Activated T-cell treated with anti-CD3 and anti-CD28 coated beads, Interleukin-2, amount 50 U/mL, for 24 hours (primary cell): ENCODE measurements at regions not wholly inside any gene's neighbourhood (a gene's known extent, or its start where the extent isn't known, plus 50 kb on each side); places are given as distances from the start of the nearest gene placed in this dataset.
"Not testable (repeated sequence)": the region's sequence is repeated elsewhere in the genome, so short reads cannot be mapped to it uniquely, and the experiment has no call there.

ENCODE experiments used
- DNase-seq: peaks from one replicate; pipeline ENCODE4 v3.0.0-alpha.2; 2020
- H3K27ac Mint-ChIP-seq: 2 replicates; pipeline ENCODE4 v1.8.0; 2020; ENCODE audit warnings: mild to moderate bottlenecking, mixed read lengths
- H3K27me3 Mint-ChIP-seq: 2 replicates; pipeline ENCODE4 v1.8.0; 2020; ENCODE audit warnings: mixed read lengths
- H3K36me3 Mint-ChIP-seq: 2 replicates; pipeline ENCODE4 v1.8.0; 2020; ENCODE audit warnings: low read depth, mixed read lengths
- H3K4me1 Mint-ChIP-seq: 2 replicates; pipeline ENCODE4 v1.8.0; 2020; ENCODE audit warnings: low read depth, mixed read lengths
- H3K4me3 Mint-ChIP-seq: 2 replicates; pipeline ENCODE4 v1.8.0; 2020; ENCODE audit warnings: mild to moderate bottlenecking, moderate library complexity, mixed read lengths
- H3K9me3 Mint-ChIP-seq: 2 replicates; pipeline ENCODE4 v1.8.0; 2020; ENCODE audit warnings: mixed read lengths

DNA sequence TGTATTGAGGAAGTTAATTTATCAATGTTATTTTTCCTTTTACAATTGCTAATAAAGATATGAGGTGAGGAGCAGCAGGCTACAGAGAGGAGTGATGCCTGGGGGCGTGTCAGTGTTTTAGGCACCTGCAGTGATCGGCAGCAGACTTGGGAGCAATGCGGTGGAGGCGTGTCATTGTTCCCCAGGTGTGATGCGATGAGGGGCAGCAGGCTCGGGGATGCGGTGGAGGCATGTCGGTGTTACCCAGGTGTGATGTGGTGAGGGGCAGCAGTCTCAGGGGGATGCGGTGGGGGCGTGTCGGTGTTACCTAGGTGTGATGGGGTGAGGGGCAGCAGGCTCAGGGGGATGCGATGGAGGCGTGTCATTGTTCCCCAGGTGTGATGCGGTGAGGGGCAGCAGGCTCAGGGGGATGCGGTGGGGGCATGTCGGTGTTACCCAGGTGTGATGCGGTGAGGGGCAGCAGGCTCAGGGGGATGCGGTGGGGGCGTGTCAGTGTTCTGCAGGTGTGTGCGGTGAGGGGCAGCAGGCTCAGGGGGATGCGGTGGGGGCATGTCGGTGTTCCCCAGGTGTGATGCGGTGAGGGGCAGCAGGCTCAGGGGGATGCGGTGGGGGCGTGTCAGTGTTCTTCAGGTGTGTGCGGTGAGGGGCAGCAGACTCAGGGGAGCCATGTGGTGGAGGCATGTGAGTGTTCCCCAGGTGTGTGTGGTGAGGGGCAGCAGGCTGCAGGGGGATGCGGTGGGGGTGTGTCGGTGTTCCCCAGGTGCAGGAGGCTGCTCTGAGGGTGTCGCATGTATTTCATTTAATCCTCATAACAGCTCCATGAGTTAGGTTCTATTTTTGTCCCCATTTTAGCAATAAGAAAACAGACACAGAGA lies 186.2 kb upstream of the GOLGA6L22 start:
- DNase-seq, H3K9me3 Mint-ChIP-seq, H3K27ac Mint-ChIP-seq, H3K36me3 Mint-ChIP-seq, H3K27me3 Mint-ChIP-seq, H3K4me3 Mint-ChIP-seq, H3K4me1 Mint-ChIP-seq: not testable (repeated sequence)

DNA sequence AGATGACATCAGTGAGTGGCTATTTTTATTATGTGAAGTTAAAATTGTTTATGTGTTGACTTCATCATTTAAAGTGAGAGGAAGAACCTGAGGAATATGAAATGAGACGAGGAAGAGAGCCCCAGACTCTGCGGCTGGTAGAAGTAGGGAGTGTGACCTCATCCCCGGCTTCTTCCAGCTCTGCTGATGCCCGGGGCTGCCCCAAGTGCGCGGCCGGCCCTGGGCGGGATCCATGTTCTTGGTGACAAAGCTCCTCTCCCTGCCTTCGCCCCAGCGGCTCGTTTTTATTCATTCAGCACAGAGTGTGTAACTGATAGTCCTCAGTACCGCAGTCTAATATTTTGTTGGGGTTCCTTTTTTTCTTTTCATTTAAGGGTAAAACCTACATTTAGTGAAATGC lies 185.5 kb upstream of the GOLGA6L22 start:
- H3K9me3 Mint-ChIP-seq, H3K36me3 Mint-ChIP-seq, H3K27ac Mint-ChIP-seq, DNase-seq, H3K27me3 Mint-ChIP-seq, H3K4me1 Mint-ChIP-seq, H3K4me3 Mint-ChIP-seq: not testable (repeated sequence)

- not testable (repeated sequence) for H3K4me3 Mint-ChIP-seq, H3K27ac Mint-ChIP-seq, H3K36me3 Mint-ChIP-seq, H3K4me1 Mint-ChIP-seq, H3K27me3 Mint-ChIP-seq, H3K9me3 Mint-ChIP-seq, DNase-seq
These were observed 184.3 kb upstream of the GOLGA6L22 start for GRCh38 chr15:22274376-22274775.

GRCh38 chr15:22280770-22281169 lies 177.9 kb upstream of the GOLGA6L22 start:
- not testable (repeated sequence) for H3K9me3 Mint-ChIP-seq, H3K4me1 Mint-ChIP-seq, H3K4me3 Mint-ChIP-seq, H3K36me3 Mint-ChIP-seq, H3K27ac Mint-ChIP-seq, DNase-seq
- H3K27me3 Mint-ChIP-seq = peaks cover 12% of the 10 kb centered on the region

DNA sequence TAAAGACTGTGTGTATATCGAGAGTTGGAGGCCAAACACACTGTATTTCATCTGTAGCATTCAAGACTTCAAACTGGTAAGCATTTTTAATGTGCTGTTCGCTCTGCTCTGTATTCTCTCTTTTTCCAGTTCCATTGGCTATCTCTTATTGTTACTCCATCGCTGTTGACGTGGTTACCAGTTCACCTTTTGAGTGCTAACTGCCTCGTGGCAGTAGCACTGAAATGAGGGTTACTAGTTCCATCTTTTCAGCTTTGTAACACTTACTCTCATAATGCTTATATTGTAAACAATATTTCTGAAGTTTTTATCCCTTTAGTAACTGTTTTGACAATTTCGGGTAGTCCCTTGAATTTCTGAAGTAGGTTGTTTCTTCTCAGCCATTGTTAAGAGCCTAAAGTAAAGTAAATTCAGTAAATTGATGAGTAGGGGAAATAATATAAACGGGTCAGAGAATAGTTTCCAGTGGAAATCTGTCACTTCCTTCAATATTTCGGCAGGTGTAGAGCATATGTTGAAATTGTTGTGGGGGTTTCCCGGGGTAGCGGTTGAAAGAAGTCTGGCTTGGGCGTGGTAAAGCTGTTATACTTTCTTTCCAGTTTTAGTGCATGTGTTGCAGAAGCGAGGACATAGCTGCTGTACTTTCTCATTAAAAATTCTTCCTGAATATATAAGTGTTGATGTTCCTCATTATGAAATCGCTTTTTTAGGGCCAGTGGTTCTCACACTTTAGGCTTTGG lies 175.7 kb upstream of the GOLGA6L22 start:
- not testable (repeated sequence) for H3K36me3 Mint-ChIP-seq, DNase-seq, H3K9me3 Mint-ChIP-seq, H3K4me3 Mint-ChIP-seq, H3K4me1 Mint-ChIP-seq
- Mint-ChIP-seq H3K27me3 (peaks cover 12% of the 10 kb centered on the region), H3K27ac (peak overlapping the region; percentile 2)

- not testable (repeated sequence) for H3K4me3 Mint-ChIP-seq, H3K4me1 Mint-ChIP-seq, H3K9me3 Mint-ChIP-seq, H3K36me3 Mint-ChIP-seq, H3K27ac Mint-ChIP-seq, DNase-seq
- peaks cover 12% of the 10 kb centered on the region for H3K27me3 Mint-ChIP-seq
These were observed 173.8 kb upstream of the GOLGA6L22 start for GRCh38 chr15:22284795-22285420.

DNA sequence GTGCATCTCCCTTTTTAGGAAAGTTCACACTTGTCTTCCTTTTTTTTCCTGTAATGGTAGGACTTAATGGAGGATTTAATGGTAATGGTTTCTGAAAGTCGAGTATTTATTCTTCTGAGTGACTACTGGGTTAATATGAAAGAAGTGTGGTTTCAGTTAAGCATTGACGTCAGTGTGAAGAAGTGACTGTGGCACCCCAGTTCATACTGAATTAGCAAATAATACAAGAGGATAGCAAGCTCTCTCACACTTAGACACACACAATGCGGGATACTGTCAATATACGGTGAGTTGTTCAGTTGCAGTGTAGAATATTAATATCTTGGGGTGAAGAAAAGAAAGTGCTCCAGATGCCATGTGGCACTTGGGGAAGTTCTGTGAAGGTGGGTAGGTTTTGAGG lies 167.6 kb upstream of the GOLGA6L22 start:
- not testable (repeated sequence) for H3K27me3 Mint-ChIP-seq

GRCh38 chr15:22303112-22303511 lies 155.6 kb upstream of the GOLGA6L22 start:
- H3K27ac Mint-ChIP-seq, H3K36me3 Mint-ChIP-seq, H3K4me1 Mint-ChIP-seq, H3K4me3 Mint-ChIP-seq, DNase-seq, H3K9me3 Mint-ChIP-seq: not testable (repeated sequence)
- H3K27me3 Mint-ChIP-seq = peaks cover 14% of the 10 kb centered on the region

More for the DNA sequence above, 167.6 kb upstream of the GOLGA6L22 start:
- not testable (repeated sequence) for H3K4me1 Mint-ChIP-seq, H3K36me3 Mint-ChIP-seq, H3K27ac Mint-ChIP-seq, DNase-seq, H3K9me3 Mint-ChIP-seq, H3K4me3 Mint-ChIP-seq
